HG03139 (cell line): ENCODE measurements at regions not wholly inside any gene's neighbourhood (a gene's known extent, or its start where the extent isn't known, plus 50 kb on each side); places are given as distances from the start of the nearest gene placed in this dataset.

Experiments used
- ATAC-seq: cut with Tn5 transposase; IDR thresholded peaks from one replicate; pipeline ENCODE4 v1.9.1; 2021; ENCODE audit not compliant: unreplicated experiment

DNA sequence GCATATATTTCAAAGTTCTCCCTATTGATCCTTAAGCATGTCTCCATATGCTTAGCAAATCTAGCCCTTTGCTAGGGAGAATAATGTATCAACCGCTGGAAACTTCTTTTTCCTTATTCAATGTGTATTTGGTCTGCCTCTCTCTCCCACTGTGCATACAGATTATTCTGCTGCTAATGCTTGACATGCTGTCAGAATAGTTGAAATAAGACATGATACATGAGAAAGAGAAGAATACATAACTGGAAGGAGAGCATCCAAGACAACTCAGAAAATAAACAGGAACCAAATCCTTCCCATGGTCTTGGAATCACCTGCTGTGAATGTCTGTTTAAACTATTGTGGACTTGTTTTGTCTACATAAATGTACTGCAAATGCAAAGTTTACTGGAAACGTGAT lies 1103.0 kb downstream of the EFNB2 start:
- ATAC-seq: no peak

DNA sequence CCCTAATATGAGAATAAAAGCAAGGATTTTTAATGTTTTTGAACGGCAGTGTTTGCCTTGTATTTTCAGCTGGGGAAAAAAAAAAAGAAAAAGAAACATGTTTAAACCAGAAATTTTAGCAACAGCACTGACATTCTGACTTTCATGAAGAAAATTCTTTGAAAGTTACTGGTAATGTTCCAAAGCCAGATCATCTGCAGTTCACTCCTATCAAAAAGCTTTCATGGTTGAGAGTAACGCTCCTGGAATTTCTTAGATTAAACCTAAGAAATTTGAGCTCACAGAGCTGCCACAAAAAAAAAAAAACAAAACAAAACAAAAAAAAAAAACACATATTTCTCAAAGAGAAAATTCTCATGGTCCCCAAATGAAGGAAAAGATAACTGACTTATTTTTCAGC lies 1106.7 kb downstream of the EFNB2 start:
- no peak for ATAC-seq

DNA sequence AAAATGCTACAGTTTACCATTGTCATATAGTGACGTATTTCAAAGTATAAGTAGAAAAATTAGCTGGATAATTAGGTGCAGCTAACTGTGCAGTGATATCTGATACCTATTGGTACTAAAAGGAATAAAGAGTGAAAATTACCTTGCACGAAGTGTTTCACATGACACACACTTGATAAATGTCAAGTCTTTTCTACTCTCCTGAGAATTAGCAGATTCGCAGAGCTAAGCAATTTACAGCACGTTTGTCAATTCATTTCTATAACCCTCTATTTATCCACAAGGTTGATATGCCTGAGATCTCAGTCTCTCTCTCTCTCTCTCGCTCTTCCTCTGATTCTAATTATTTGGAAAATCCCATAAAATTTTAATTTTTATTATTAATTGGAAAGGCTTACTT lies 1109.0 kb downstream of the EFNB2 start:
- no peak for ATAC-seq

DNA sequence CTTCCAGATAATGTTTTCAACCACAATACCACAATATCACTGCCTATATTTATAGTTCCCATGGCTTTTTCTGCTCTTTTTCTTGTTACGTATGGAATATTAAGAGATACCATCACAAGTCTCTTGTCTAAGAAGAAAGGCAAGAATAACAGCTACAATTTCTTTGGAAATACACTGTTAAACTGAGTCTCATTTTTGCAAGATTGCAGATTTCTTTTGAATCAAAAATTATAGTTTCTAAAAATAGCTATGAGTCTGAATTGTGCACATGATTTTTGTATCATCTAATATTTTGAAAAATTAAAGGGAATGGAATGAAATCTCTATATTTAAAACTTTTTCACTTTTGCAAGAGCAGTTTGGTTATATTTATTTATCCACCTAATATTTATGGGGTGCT lies 1120.8 kb downstream of the EFNB2 start:
- no peak for ATAC-seq

DNA sequence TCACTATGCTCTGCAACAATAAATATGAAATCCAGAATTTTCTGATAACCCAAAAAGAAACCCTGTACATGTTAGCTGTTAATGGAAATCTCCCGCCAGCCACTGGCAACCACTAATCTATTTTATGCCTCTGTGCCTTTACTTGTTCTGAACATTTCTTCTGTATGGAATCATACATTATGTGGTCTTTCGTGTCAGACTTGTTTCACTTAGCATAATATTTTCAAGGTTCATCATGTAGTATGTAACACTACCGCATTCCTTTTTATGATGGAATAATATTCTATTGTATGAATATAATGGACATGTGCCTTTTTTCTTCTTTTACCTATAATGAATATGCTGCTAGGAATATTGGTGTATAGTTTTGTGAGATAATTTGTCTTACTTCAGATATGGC lies 1123.3 kb downstream of the EFNB2 start:
- no peak for ATAC-seq

DNA sequence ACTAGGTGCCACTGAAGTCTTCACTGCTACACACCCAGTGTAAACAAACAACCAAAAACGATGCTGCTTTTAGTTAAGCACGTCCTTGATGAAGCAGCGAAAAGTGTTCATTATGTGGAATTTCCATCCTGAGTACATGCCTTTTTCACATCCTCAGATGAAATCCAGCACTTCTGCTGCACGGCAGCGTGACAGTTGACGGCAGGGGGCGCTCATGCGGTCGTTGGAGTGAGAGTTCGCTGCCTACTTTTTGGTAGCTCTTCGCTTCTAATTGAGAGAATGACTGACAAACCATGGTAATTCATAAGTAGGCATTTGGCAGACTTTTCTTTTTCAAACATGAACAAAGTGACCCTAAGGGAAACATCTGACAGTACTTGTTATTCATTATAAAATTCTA lies 1124.9 kb downstream of the EFNB2 start:
- no peak for ATAC-seq

DNA sequence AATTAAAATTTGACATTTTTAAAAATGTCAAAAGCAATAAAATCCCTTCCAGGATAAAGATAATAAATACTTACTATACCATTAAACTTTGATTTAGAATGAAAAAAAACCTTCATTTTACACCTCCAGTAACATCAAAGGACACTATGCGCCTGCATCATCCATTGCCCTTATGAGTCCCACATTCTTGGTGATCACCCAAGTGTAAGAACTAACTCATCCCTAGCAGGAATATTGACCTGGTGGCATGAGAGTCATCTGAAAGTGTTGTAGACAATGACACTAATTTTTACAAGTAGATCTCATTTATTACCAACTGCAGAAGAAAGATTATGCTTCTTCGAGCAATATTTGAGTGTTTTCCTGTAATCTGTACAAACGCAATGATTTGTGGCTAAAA lies 1128.9 kb downstream of the EFNB2 start:
- ATAC-seq: no peak

DNA sequence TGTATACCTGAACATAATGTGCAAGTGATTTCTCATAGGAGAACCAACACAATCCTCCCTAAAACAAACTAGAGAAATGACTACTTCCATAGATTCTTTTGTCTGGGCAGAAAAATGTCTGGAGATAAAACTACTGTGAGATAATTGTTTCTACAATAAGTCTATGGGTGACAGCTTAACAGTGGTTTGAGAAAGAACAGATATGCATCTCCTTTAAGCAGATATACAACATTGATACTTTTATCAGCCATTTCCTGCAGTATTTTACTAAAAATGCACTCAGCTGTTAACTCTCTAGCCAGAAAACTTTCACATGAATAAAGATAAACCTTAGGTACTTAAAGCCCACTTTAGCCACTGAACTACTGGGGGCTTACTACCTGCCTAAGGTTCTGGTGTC lies 1132.4 kb downstream of the EFNB2 start:
- no peak for ATAC-seq

DNA sequence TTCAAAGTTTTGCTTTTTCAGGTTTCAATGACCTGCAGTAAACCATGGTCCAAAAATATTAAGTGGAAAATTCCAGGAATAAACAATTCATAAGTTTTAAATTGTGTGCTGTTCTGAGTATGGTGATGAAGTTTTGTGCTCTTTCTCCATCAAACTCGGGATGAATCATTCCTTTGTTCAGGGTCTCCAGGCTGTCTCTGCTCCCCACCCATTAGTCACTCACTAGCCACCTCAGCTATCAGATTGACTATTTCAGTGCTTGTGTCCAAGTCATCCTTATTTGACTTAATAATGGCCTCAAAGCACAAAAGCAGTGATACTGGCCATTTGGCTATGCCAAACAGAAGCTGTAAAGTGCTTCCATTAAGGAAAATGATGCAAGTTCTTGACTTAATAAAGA lies 1140.4 kb downstream of the EFNB2 start:
- ATAC-seq: no peak

DNA sequence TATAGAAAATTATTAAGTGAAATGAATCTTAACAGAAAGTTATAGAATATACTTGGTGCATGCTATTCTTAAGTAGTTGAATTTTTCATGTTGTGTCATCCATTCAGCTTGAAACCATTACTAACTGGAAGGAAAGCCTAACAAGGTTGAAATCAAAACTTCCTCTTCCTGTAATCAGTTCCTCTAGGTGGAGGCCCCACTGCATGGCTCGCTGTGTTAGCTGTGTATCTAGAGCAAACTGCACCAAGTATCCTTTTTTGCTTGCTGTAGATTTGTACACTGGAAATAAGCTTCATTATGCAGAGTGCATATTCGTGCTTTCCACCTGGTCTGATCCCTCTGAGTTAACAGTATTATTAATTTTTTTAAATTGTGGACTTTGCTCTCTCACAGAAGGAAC lies 1146.1 kb downstream of the EFNB2 start:
- ATAC-seq: no peak

DNA sequence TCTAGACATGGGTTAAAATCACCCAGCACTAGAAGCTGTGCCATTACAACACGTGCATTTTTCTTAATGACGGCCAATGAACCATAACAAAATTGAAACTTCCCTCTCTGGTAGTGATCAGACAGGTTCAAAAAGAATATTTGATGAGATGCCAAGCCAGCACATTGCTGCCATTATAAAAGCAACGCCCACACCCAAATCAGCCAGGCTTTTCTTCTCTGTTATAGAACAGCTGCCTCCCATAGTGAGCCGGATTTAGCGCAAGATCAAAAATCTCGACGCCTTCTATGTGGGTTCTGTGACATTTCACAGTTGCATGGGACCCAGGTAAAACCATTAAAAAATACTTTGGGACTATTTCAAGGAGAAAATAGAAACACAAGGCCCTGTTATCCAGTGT lies 1158.0 kb downstream of the EFNB2 start:
- no peak for ATAC-seq

DNA sequence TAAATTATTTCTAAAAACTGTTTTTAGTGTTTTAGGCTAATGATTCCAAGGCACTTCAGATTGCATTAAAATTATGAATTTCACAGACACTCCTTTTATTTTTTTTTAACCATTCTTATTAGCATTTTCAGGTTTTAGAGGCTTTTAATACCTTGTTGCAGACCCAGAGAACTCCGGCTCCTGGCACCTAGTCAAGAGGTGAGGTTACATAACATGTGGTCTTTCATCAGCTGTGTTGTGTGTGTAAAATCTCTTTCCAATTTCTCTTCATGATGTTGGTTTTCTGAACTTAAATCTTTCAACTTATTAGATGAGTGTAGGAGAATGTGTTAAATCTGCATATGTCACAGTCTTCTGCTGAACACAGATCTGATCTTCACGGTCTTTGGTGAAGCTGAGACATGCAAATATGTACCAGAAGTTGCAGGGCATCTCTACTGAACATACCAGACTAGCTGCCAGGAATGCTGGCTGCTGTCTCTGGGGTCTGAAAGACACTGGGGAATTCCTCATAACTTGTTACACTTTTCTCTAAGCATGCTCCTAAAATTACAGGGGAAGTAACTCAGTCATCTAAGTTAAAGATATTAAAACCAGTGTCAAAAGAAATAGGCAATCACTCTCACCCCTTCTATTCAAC lies 1165.3 kb downstream of the EFNB2 start:
- ATAC-seq: no peak

DNA sequence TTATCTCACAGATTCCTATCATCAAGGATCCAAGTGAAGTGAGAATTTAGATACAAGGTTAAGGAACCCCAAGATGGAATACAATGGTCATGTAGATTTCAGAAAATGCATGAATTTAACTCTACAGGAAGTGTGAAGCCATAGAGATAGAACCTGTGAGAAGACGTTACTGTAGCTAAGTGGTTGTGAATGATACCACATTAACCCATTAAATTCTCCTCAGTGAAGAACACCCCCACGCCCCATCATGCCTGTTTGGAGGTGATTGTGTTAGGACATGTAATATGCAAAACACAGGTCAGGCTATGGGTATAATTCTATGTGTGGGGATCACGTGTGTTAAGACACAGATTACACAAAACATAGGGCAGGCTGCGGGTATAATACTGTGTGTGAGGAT lies 1166.7 kb downstream of the EFNB2 start:
- no peak for ATAC-seq

DNA sequence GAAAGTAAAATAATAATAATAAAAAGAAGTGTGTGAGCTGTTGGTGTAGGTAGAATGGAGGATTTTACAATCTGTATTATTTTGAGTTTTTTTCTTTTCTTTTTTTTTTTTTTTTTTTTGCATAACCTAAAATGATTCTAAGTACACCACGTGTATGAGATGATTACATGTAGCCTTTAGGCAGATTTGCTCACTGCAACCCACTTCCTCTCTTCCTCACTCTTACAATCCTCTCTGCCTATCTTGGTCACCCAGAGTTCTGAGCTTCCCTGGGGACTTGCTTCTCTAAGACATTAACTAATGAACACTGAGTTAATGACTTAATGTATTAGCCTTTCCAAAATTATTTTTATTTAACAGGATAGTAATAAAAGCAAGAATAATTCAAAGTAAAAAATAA lies 1169.6 kb downstream of the EFNB2 start:
- no peak for ATAC-seq

DNA sequence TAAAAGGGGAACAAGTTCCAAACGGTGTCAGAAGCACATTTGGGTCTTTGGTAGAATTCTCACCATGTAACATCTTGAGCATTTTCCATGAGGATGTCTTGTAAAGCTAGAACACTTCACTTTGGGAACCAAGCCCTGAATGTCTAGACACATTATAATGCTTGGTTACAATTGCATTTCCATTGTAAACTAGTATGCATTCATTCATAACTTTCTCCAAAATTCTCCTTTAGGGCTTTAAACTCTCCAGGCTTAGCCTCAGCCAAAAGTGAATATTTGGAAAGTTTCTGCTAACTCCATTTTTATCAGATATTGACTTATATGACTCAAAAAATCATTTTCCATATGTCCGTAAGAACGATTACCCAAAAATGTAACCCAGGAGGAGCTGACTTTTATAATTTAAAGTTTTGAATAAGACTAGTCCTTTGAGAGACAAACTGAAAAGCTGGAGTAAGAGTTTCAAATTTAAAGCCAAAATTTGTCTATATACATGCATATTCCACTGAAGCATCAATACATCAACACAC lies 1170.4 kb downstream of the EFNB2 start:
- ATAC-seq: no peak

DNA sequence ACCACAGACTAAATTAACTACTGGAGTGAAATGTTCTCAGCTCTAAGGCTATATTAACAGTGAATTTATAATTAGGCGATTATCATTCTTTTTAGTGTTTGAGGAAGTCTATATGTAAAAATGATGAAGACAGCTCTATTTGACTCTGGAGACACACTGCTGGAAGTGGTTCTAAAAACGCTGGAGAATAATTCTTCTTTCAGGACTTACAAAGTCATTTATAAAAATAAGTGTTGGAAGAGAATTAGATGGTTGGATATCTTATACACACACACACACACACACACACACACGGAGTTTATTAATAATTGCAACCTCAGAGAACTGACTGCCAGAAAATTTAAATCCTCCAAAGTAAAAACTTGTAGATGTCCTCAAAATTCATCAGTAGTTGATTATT lies 1171.3 kb downstream of the EFNB2 start:
- no peak for ATAC-seq

DNA sequence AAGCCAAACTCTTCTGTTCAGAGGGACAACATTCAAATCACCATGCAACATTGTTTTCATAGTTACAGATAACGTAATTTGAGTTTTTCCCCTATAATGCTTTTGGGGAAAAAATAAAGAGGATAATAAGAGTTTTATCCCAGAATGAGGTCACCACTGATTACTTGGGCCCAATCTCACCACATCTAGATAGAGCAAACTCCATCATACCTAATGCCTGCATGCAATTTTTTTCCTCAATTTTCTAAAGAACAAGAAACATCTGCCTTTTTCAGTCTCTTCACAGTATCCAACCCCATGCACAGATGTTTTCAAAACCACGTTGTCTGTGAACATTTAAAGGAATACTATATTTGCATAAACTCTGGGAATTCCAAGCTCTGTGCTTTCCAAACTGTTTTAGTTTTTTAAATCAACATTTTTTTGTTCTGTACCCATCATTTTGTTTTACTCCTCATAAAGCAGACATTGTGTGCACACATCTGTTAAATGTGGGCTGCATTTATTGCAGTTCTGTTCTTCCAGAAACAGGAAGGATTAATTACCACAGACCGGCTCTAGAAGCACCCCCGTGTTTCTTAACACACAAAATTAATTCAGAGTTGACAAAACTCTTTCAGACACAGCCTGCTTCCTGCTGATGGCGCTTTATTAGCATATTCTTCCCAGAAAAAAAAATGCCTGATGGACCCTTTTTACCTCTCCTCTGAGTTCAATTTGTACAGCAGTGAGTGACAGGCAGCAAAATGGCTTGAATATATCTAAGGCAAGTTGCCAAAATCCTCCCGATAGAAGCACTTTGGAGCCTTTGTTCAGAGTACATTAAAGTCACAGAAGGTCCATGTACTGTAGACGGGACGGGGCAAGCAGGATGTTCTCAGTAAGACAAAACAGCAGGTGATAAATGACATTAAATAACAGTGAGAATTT lies 1171.9 kb downstream of the EFNB2 start:
- ATAC-seq: no peak

DNA sequence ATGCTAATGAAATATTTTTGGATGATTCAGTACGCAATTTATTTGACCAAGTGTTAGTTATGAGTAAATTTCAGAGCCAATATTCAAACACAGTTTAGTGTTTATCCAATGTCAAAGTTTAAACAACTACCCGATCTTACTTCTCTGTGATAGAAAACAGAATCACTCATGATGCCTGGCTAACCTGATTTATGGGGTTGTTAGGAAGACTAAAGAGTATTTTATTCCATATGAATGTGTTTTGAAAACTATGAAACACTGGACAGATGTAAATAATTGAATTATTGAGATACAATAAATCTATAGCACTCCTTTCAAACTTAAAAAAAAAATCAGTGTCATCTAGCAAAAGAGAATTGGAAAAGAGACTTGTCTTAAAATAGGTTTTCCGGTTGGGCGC lies 1181.8 kb downstream of the EFNB2 start:
- ATAC-seq: no peak

DNA sequence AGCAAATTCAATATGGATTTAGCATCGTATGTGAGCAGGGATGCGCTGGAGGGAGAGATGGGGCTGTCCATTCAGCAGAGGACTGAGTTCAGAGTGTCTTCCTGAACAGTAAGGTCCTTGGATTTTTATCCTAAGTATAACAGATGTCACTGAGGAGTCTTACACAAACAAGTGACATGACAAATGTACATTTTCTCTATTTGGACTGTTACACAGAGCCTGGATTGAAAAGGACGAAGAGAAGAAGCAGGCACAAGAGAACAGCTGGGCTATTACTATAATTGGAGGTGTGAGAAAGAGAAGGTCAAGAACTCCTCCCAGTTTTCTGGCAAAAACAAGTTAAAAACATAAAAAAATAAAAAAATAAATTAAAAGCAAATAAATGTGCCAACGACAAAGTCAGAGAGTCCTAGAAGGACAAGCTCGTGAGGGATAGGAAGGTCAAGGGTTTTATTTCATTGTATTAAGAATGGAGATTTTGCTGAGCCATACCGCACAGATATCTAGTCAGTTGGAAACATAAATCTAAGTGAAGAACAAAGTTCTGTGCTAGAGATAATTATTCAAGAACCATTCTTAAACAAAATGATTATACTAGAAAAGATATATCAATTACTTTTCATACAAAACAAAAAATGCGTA lies 1186.3 kb downstream of the EFNB2 start:
- ATAC-seq: no peak

DNA sequence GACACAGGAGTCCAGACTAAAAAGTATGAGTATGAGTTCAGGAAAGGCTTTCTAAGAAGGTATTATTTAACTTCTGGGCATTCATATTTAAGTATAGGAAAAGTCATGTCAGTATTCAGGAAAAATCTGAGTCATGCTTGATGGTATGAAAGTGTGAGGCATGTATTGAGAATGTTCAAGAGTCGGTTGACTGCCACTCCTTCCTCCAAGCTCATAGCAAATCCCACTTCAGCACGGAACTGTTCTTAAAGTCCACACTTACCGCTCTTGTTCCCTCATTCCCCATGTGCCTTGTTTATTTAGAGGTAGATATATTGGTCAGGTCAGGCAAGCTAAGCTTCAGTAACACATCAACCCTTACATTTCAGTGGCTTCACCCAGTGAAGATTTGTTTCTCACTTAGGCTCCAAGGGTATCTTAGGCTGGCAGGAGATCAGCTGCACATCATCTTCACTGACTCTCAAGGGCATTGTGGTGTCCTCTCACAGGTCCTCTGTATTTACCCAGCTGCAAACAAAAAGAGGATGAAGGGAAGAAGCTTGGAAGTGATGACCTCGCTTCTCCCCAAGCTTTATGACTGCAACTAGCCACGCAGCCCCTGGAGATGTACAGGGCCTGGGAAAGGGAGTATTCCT lies 1189.2 kb downstream of the EFNB2 start:
- ATAC-seq: no peak

DNA sequence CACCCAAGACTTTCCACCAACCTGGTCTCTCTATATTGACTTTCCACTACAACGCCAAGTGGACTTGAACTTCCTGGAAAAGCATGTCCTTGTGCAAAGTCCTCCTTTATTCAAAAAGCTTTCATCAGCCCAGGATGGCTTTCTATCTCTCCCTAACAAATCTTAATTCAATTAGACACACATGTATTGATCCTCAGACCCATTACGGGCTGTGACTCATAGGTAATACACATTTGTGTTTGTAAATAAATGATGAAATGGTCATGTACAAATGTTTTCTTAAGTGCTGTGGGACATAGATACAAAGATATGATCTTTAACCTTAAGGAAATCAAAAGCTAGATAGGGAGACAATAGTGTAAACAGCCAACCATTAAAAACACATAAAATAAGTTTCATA lies 1189.7 kb downstream of the EFNB2 start:
- ATAC-seq: no peak
